Natural killer cell treated with Interleukin-12 subunit alpha and Interleukin-12 subunit beta and Interleukin-15 and Interleukin-18, amount 100 ng/mL, for 72 hours (primary cell): ENCODE measurements at regions not wholly inside any gene's neighbourhood (a gene's known extent, or its start where the extent isn't known, plus 50 kb on each side); places are given as distances from the start of the nearest gene placed in this dataset.
"Not testable (repeated sequence)": the region's sequence is repeated elsewhere in the genome, so short reads cannot be mapped to it uniquely, and the experiment has no call there.

Source experiments
- ATAC-seq, 2 donors: fragments of 150-1000 bp; cut with Tn5 transposase in 1 of 2; sonication (Bioruptor Pico), chemical (Tn5 transposase) in 1 of 2; 2 replicates each; pipeline ENCODE4 v1.10.0; 2021
- DNase-seq: peaks from one replicate; pipeline ENCODE4 v3.0.0; 2022; ENCODE audit warnings: low spot score
- H3K27ac Mint-ChIP-seq, 2 donors: 1 replicate in 1 of 2; 2 replicates in 1 of 2; pipeline ENCODE4 v1.8.0; 2022; ENCODE audit warnings: mixed read lengths in 2 of 2, mild to moderate bottlenecking in 1 of 2, moderate library complexity in 1 of 2
- H3K27me3 Mint-ChIP-seq, 2 donors: 1 replicate in 1 of 2; 2 replicates in 1 of 2; pipeline ENCODE4 v1.8.0; 2022; ENCODE audit warnings: mixed read lengths in 2 of 2
- H3K36me3 Mint-ChIP-seq: one replicate; pipeline ENCODE4 v1.8.0; 2022; ENCODE audit warnings: mixed read lengths
- H3K4me1 Mint-ChIP-seq, 2 donors: 1 replicate in 1 of 2; 2 replicates in 1 of 2; pipeline ENCODE4 v1.8.0; 2022; ENCODE audit warnings: low read depth in 2 of 2, mixed read lengths in 2 of 2, mild to moderate bottlenecking in 1 of 2
- H3K4me3 Mint-ChIP-seq: one replicate; pipeline ENCODE4 v1.8.0; 2022; ENCODE audit warnings: mixed read lengths
- H3K9me3 Mint-ChIP-seq: 2 replicates; pipeline ENCODE4 v1.8.0; 2022; ENCODE audit warnings: mixed read lengths

GRCh38 chr18:59820663-59821062 is 79.1 kb upstream of the PMAIP1 start:
- Mint-ChIP-seq H3K27ac (no peak overlapping the region), H3K36me3 (no peaks in the 10 kb centered on the region), H3K4me1 (no peaks in the 10 kb centered on the region), H3K9me3 (no peaks in the 10 kb centered on the region), H3K4me3 (no peak overlapping the region), H3K27me3 (peaks cover 7 to 37% of the 10 kb centered on the region in 2 donors)
- ATAC-seq (no peak), DNase-seq (no peak)

DNA sequence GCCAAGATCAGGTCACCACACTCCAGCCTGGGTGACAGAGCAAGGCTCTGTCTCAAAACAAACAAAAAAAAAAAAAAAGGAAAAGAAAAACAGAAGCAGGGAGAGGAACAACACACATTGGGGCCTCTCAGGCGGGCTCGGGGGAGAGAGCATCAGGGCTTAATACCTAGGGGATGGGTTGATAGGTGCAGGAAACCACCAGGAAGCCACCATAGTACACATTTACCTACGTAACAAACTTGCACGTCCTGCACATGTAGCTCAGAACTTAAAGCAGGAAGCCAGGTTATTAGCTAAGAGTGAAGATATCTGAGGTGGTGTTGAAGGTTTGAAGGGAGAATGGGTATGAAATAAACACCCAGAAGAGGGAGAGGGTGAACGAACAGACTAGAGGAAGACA is 81.0 kb upstream of the PMAIP1 start:
- ATAC-seq (no peak), DNase-seq (no peak)
- Mint-ChIP-seq H3K36me3 (no peaks in the 10 kb centered on the region), H3K27me3 (peaks cover 10 to 37% of the 10 kb centered on the region in 2 donors), H3K27ac (no peak overlapping the region), H3K4me3 (no peak overlapping the region), H3K4me1 (no peaks in the 10 kb centered on the region), H3K9me3 (no peaks in the 10 kb centered on the region)

DNA sequence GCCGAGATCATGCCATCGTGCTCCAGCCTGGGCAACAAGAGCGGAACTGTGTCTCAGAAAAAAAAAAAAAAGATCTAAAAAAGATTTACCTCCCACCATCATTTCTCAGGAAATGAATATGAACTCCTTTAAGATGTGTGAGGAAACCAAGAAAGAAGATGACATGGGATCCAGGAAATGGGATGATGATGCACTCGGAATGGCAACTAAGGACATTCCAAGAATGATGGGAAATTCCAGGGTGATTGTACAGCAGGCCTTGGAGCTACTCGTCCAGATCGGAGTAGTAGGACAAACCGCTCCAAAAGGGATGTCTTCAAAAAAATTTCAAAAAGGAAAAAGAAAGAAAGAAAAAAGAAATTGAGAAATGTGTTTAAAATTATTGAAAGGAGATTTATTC is 84.9 kb upstream of the PMAIP1 start:
- Mint-ChIP-seq H3K27ac (no peak overlapping the region), H3K27me3 (peaks cover 12 to 18% of the 10 kb centered on the region in 2 donors), H3K36me3 (no peaks in the 10 kb centered on the region), H3K4me1 (no peaks in the 10 kb centered on the region), H3K4me3 (no peak overlapping the region), H3K9me3 (no peaks in the 10 kb centered on the region)
- ATAC-seq (no peak), DNase-seq (no peak)

DNA sequence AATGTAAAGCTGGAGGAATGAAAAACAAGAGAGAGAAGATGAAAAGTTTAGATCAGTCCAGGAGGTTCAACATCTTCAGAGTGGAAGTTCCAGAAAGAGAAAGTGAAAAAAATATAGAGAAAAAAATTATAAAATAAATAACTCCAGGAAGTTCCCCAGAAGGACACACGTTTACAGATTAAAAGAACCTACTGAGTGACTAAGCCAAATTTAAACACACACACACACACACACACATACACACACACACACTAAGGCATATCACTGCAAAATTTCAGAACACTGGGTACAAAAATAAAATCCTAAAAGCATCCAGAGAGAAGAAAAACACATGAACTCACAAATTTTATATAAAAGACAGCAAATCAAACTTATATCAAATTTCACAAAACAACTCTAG is 85.9 kb upstream of the PMAIP1 start:
- peaks cover 12 to 18% of the 10 kb centered on the region in 2 donors for H3K27me3 Mint-ChIP-seq
- no peak for ATAC-seq

GRCh38 chr18:59810735-59811520 is 88.9 kb upstream of the PMAIP1 start:
- Mint-ChIP-seq H3K27me3 (peaks cover 7 to 14% of the 10 kb centered on the region in 2 donors), H3K27ac (no peak overlapping the region), H3K4me3 (no peak overlapping the region), H3K36me3 (no peaks in the 10 kb centered on the region), H3K4me1 (no peaks in the 10 kb centered on the region), H3K9me3 (peaks cover 3% of the 10 kb centered on the region)
- ATAC-seq (no peak), DNase-seq (no peak)

More for the DNA sequence above, 85.9 kb upstream of the PMAIP1 start:
- Mint-ChIP-seq H3K36me3 (no peaks in the 10 kb centered on the region), H3K4me1 (no peaks in the 10 kb centered on the region), H3K9me3 (no peaks in the 10 kb centered on the region), H3K27ac (no peak overlapping the region), H3K4me3 (no peak overlapping the region)
- DNase-seq, result no peak

- no peaks in the 10 kb centered on the region for H3K36me3 Mint-ChIP-seq
- H3K4me3 Mint-ChIP-seq, result no peak overlapping the region
- H3K4me1 Mint-ChIP-seq, result no peaks in the 10 kb centered on the region
- DNase-seq (no peak), ATAC-seq (no peak)
- H3K27ac Mint-ChIP-seq, result no peak overlapping the region
- peaks cover 3% of the 10 kb centered on the region for H3K9me3 Mint-ChIP-seq
- peaks cover 7 to 14% of the 10 kb centered on the region in 2 donors for H3K27me3 Mint-ChIP-seq
Measured at GRCh38 chr18:59810183-59810582, 89.6 kb upstream of the PMAIP1 start.

GRCh38 chr18:59802031-59802430 is 97.8 kb upstream of the PMAIP1 start:
- H3K36me3 Mint-ChIP-seq, result no peaks in the 10 kb centered on the region
- H3K4me1 Mint-ChIP-seq, result peaks cover 0 to 8% of the 10 kb centered on the region in 2 donors
- DNase-seq, result no peak
- H3K9me3 Mint-ChIP-seq, result no peaks in the 10 kb centered on the region
- H3K27ac Mint-ChIP-seq, result no peak overlapping the region
- peak in 1 of 2 donors; percentile 70 for ATAC-seq
- H3K27me3 Mint-ChIP-seq, result no peaks in the 10 kb centered on the region
- H3K4me3 Mint-ChIP-seq, result peak overlapping the region; percentile 25

DNA sequence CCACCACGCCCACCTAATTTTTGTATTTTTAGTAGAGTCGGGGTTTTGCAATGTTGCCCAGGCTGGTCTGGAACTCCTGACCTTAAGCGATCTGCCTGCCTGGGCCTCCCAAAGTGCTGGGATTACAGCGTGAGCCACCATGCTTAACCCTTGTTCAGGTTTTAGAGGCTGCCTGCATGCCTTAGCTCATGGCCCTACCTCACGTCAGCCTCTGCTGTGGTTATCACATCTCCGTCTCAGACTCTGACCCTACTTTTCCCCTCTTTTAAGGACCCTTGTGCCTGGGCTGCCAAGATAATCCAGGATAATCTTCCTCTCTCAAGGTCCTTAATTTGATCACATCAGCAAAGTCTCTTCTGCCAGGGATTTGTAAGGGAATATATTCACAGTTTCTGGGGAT is 98.2 kb upstream of the PMAIP1 start:
- Mint-ChIP-seq H3K9me3 (no peaks in the 10 kb centered on the region), H3K4me1 (peaks cover 0 to 8% of the 10 kb centered on the region in 2 donors), H3K27me3 (no peaks in the 10 kb centered on the region), H3K36me3 (no peaks in the 10 kb centered on the region), H3K4me3 (peak overlapping the region; percentile 25), H3K27ac (no peak overlapping the region)
- peak in 1 of 2 donors; percentile 51 for ATAC-seq
- DNase-seq, result no peak

DNA sequence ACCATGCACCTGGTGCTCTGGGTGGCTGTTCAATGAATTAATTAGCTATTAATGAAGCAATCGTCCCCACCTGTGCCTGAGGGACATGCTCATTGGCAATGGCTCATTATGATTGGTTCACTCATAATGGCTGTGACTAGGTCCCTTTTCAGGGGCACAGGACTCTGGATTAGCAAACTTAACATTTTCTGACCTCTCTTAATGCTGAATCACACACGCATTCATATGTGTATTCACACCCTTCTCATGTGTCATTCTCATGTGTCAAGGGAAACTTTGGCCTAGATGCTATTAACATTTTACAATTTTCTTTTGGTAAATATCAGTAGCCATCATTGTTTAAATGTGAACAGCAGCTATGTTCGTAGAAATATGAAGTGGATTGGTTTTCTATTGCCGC is 98.9 kb upstream of the PMAIP1 start:
- DNase-seq (no peak), ATAC-seq (peak in 1 of 2 donors; percentile 60)
- no peak overlapping the region for H3K4me3 Mint-ChIP-seq
- no peaks in the 10 kb centered on the region for H3K36me3 Mint-ChIP-seq
- no peaks in the 10 kb centered on the region for H3K27me3 Mint-ChIP-seq
- H3K4me1 Mint-ChIP-seq, result peaks cover 0 to 8% of the 10 kb centered on the region in 2 donors
- no peaks in the 10 kb centered on the region for H3K9me3 Mint-ChIP-seq
- no peak overlapping the region for H3K27ac Mint-ChIP-seq

- Mint-ChIP-seq H3K27me3 (no peaks in the 10 kb centered on the region), H3K4me3 (no peak overlapping the region), H3K27ac (no peak overlapping the region), H3K4me1 (peaks cover 0 to 8% of the 10 kb centered on the region in 2 donors), H3K36me3 (no peaks in the 10 kb centered on the region), H3K9me3 (no peaks in the 10 kb centered on the region)
- ATAC-seq (no peak), DNase-seq (no peak)
Measured at GRCh38 chr18:59799383-59800015, 100.3 kb upstream of the PMAIP1 start.

GRCh38 chr18:59795882-59796281 is 98.7 kb upstream of the CCBE1 start:
- Mint-ChIP-seq H3K27ac (no peak overlapping the region), H3K4me1 (no peaks in the 10 kb centered on the region), H3K27me3 (no peaks in the 10 kb centered on the region), H3K36me3 (no peaks in the 10 kb centered on the region), H3K9me3 (no peaks in the 10 kb centered on the region), H3K4me3 (no peak overlapping the region)
- no peak for DNase-seq
- no peak for ATAC-seq

DNA sequence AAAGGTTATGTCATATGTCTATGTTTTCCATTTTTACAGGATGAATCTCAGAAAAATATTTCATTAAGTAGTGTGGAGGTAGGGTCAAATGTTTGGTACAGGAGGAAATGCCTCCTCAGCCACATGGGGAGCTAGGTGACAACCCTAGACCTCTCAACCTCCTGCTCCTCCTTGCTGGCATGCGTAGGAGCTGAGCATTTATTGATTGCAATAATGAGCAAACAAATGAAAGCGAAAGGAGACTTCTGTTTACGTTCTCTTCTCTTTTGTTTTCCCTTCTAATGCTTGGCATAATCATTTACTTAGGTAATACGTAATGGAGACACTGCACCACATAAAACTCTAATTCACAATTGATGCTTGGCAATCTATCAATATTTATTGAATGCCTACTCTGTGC is 95.1 kb upstream of the CCBE1 start:
- no peak overlapping the region for H3K4me3 Mint-ChIP-seq
- no peaks in the 10 kb centered on the region for H3K4me1 Mint-ChIP-seq
- no peak for ATAC-seq
- no peaks in the 10 kb centered on the region for H3K36me3 Mint-ChIP-seq
- no peaks in the 10 kb centered on the region for H3K27me3 Mint-ChIP-seq
- no peak overlapping the region for H3K27ac Mint-ChIP-seq
- DNase-seq, result no peak
- no peaks in the 10 kb centered on the region for H3K9me3 Mint-ChIP-seq

DNA sequence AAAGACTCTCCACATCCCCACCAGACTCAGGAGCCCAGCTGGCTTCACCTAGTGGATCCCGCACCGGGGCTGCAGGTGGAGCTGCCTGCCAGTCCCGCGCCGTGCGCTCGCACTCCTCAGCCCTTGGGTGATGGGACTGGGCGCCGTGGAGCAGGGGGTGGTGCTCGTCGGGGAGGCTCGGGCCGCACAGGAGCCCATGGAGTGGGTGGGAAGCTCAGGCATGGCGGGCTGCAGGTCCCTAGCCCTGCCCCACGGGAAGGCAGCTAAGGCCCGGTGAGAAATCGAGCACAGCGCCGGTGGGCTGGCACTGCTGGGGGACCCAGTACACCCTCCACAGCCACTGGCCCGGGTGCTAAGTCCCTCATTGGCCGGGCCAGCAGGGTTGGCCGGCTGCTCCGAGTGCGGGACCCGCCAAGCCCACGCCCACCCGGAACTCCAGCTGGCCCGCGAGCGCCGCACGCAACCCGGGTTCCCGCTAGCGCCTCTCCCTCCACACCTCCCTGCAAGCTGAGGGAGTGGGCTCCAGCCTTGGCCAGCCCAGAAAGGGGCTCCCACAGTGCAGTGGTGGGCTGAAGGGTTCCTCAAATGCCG is 93.2 kb upstream of the CCBE1 start:
- not testable (repeated sequence) for H3K27me3 Mint-ChIP-seq, ATAC-seq, DNase-seq, H3K27ac Mint-ChIP-seq, H3K4me1 Mint-ChIP-seq, H3K36me3 Mint-ChIP-seq, H3K9me3 Mint-ChIP-seq, H3K4me3 Mint-ChIP-seq

- H3K4me1 Mint-ChIP-seq, result no peaks in the 10 kb centered on the region
- no peaks in the 10 kb centered on the region for H3K36me3 Mint-ChIP-seq
- ATAC-seq (no peak), DNase-seq (no peak)
- no peak overlapping the region for H3K4me3 Mint-ChIP-seq
- H3K9me3 Mint-ChIP-seq, result no peaks in the 10 kb centered on the region
- H3K27ac Mint-ChIP-seq, result no peak overlapping the region
- no peaks in the 10 kb centered on the region for H3K27me3 Mint-ChIP-seq
Measured at GRCh38 chr18:59788791-59789106, 91.5 kb upstream of the CCBE1 start.
